Esophagus muscularis mucosa (tissue), 4 donors: ENCODE measurements at regions not wholly inside any gene's neighbourhood (a gene's known extent, or its start where the extent isn't known, plus 50 kb on each side); places are given as distances from the start of the nearest gene placed in this dataset.

Source experiments
- DNase-seq: peaks from one replicate; pipeline ENCODE4 v3.0.0-alpha.2; 2017; ENCODE audit errors: extremely low spot score
- H3K27ac ChIP-seq, 4 donors: fragments of 200-600 bp; sonication (generic); replicated peaks in 1 of 4; 1 replicate in 3 of 4; 2 replicates in 1 of 4; pipeline ENCODE4 v1.5.1; 2016 to 2019; ENCODE audit warnings: mild to moderate bottlenecking in 1 of 4
- H3K27me3 ChIP-seq, 4 donors: fragments of 200-600 bp; sonication (generic); one replicate each; pipeline versions ENCODE4 v1.5.1 to v1.6.0; 2016 to 2019
- H3K36me3 ChIP-seq, 4 donors: fragments of 200-600 bp; sonication (generic); one replicate each; pipeline ENCODE4 v1.5.1; 2016 to 2019
- H3K4me1 ChIP-seq, 4 donors: fragments of 200-600 bp; sonication (generic); one replicate each; pipeline ENCODE4 v1.5.1; 2016 to 2019
- H3K4me3 ChIP-seq, 4 donors: fragments of 200-600 bp; sonication (generic); 1 replicate in 2 of 4; 2 replicates in 2 of 4; pipeline ENCODE4 v1.5.1; 2016 to 2019; ENCODE audit warnings: mild to moderate bottlenecking in 4 of 4, moderate library complexity in 1 of 4
- H3K9me3 ChIP-seq, 4 donors: fragments of 200-600 bp; sonication (generic); 1 replicate in 3 of 4; 2 replicates in 1 of 4; pipeline ENCODE4 v1.5.1; 2016 to 2019
- EP300 ChIP-seq: sonication (generic); formaldehyde crosslinking; IDR thresholded peaks from one replicate; pipeline ENCODE4 v1.6.1; 2017; ENCODE audit warnings: antibody characterized with exemption
- POLR2A ChIP-seq: fragments of 450-650 bp; IDR thresholded peaks from one replicate; pipeline ENCODE4 v1.6.1; 2017; ENCODE audit warnings: antibody characterized with exemption, moderate library complexity, mild to moderate bottlenecking, low read depth
- POLR2AphosphoS5 ChIP-seq, 2 donors: sonication (generic); formaldehyde crosslinking; IDR thresholded peaks; one replicate each; pipeline ENCODE4 v1.6.1; 2017; ENCODE audit warnings: antibody characterized with exemption in 2 of 2
- WGBS: methylation state at CpG from one replicate; pipeline ENCODE4 v1.1.5; 2018; 5-methylcytosine and 5-hydroxymethylcytosine counted together
- intact Hi-C: fragments of 100-400 bp; cut with DNase I; formaldehyde crosslinking; loops from one replicate; pipeline ENCODE4 v1.15.1; 2023
- TF ChIP-seq, protein P1 (sequence below), 3 experiments: fragments of 200-600 bp in 2 of 3; fragments of 450-650 bp in 1 of 3; sonication (generic) in 2 of 3; IDR thresholded peaks; one replicate each; pipeline ENCODE4 v1.5.1; 2017 to 2019; ENCODE audit warnings: antibody characterized with exemption in 3 of 3, mild to moderate bottlenecking in 2 of 3, moderate library complexity in 1 of 3

DNA sequence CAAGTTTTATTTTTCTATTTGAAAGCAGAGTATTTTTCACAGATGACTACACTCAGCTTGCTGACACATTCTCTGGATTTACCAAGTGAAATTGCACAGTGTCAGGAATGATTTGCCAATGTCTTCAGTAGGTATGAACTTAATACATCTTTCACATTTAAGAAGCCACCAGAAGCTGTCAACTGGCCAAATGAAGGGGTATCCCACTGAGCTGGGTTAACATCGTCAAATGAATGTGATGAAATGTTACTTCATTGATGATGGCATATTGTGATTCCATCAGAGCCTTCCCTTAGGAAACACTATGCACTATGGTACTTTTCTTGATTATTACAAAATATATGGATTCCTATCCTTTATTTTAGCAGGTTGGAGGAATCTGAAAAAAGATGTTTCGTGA lies 592.3 kb downstream of the FGF9 start:
- TF ChIP-seq POLR2AphosphoS5 (IDR thresholded peaks at IDR 0.05) (no peak), EP300 (no peak), POLR2A (no peak)
- TF ChIP-seq, protein P1, sequence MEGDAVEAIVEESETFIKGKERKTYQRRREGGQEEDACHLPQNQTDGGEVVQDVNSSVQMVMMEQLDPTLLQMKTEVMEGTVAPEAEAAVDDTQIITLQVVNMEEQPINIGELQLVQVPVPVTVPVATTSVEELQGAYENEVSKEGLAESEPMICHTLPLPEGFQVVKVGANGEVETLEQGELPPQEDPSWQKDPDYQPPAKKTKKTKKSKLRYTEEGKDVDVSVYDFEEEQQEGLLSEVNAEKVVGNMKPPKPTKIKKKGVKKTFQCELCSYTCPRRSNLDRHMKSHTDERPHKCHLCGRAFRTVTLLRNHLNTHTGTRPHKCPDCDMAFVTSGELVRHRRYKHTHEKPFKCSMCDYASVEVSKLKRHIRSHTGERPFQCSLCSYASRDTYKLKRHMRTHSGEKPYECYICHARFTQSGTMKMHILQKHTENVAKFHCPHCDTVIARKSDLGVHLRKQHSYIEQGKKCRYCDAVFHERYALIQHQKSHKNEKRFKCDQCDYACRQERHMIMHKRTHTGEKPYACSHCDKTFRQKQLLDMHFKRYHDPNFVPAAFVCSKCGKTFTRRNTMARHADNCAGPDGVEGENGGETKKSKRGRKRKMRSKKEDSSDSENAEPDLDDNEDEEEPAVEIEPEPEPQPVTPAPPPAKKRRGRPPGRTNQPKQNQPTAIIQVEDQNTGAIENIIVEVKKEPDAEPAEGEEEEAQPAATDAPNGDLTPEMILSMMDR (IDR thresholded peaks at IDR 0.05): no peak
- Histone ChIP-seq H3K4me1 (peaks cover 0 to 8% (median 7%) of the 10 kb centered on the region in 4 donors), H3K27me3 (no peaks in the 10 kb centered on the region), H3K9me3 (peaks cover 0 to 4% (median 0%) of the 10 kb centered on the region in 4 donors), H3K4me3 (no peak overlapping the region), H3K27ac (no peak overlapping the region), H3K36me3 (no peaks in the 10 kb centered on the region)
- WGBS: 84% methylated on average over 2 of the region's 2 CpGs
- intact Hi-C loops: no loop called here
- DNase-seq: no peak

DNA sequence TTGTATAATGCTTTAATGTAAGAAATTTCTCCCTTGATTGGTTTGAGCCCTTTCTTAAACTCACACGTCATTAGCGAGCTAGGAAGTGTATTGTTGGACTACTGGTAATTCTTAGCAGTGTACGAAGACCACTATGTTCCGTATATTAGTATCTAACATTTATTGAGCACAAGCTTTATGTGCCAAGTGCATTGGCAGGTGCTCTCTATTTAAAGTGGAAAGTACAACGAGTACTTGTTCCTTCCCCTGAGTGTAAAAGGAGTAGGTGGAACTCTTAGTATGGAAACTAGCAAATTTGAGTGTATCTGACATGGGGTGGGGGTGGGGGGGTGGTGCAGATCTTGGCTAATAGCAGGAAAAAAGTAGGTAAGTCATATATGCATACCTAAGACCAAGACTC lies 594.7 kb downstream of the FGF9 start:
- Histone ChIP-seq H3K9me3 (peaks cover 0 to 4% (median 0%) of the 10 kb centered on the region in 4 donors), H3K4me1 (peaks cover 0 to 8% (median 7%) of the 10 kb centered on the region in 4 donors), H3K27ac (no peak overlapping the region), H3K27me3 (no peaks in the 10 kb centered on the region), H3K4me3 (no peak overlapping the region), H3K36me3 (no peaks in the 10 kb centered on the region)
- no peak for DNase-seq
- TF ChIP-seq, protein P1 (IDR thresholded peaks at IDR 0.05): no peak
- no peak for TF ChIP-seq POLR2AphosphoS5 (IDR thresholded peaks at IDR 0.05)
- TF ChIP-seq POLR2A: no peak
- TF ChIP-seq EP300: no peak
- WGBS: 84% methylated on average over 5 of the region's 5 CpGs
- intact Hi-C loops: no loop called here

DNA sequence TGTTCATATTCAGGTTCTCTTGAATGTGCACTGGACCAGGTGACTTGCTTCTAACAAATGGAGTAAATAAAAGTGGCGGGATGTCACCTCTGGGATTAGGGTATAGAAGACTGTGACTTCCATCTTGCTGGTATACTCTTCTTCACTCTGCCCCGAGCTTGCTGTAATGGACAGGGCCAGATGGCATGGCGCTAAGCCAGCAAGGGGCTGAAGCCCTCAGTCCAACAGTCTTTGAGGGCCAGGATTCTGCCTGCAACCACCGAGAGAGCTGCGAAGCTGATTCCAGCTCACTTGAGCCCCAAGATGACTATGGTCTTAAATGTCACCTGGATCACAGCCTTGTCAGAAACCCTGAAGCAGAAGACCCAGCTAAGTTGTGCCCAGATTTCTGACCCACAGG lies 600.0 kb downstream of the FGF9 start:
- TF ChIP-seq POLR2AphosphoS5 (IDR thresholded peaks at IDR 0.05): no peak
- TF ChIP-seq POLR2A: no peak
- TF ChIP-seq, protein P1 (IDR thresholded peaks at IDR 0.05): no peak
- TF ChIP-seq EP300: no peak
- Histone ChIP-seq H3K27me3 (no peaks in the 10 kb centered on the region), H3K4me3 (no peak overlapping the region), H3K9me3 (peaks cover 0 to 4% (median 0%) of the 10 kb centered on the region in 4 donors), H3K36me3 (no peaks in the 10 kb centered on the region), H3K27ac (no peak overlapping the region), H3K4me1 (no peaks in the 10 kb centered on the region)
- no peak for DNase-seq
- intact Hi-C loops: no loop called here
- 87% methylated on average over 5 of the region's 5 CpGs for WGBS

DNA sequence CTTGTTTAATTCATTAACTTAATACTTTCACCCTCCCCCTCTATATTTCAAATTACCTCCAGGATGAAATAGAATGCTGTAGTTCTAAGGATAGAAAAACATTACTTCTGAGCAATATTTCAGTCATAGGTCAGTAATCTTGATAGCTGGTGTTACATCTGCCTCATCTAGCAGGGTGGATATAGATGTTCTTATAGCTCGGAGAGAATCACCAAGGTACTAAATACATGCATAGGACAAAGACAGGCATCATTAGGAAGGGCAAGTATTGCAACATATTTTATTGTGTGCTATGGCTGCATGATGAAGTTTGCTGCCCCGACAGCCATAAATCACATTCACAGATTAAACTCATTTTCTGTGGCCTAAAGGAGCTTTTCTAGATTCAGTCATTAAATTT lies 601.0 kb downstream of the FGF9 start:
- H3K4me3 ChIP-seq: no peak overlapping the region
- no peak overlapping the region for H3K27ac ChIP-seq
- no peaks in the 10 kb centered on the region for H3K4me1 ChIP-seq
- no peak for DNase-seq
- H3K36me3 ChIP-seq: no peaks in the 10 kb centered on the region
- intact Hi-C loops: no loop called here
- no peaks in the 10 kb centered on the region for H3K27me3 ChIP-seq
- peaks cover 0 to 4% (median 0%) of the 10 kb centered on the region in 4 donors for H3K9me3 ChIP-seq
- 90% methylated on average over 2 of the region's 2 CpGs for WGBS
- TF ChIP-seq, protein P1 (IDR thresholded peaks at IDR 0.05): no peak
- TF ChIP-seq POLR2AphosphoS5 (IDR thresholded peaks at IDR 0.05) (no peak), POLR2A (no peak), EP300 (no peak)

DNA sequence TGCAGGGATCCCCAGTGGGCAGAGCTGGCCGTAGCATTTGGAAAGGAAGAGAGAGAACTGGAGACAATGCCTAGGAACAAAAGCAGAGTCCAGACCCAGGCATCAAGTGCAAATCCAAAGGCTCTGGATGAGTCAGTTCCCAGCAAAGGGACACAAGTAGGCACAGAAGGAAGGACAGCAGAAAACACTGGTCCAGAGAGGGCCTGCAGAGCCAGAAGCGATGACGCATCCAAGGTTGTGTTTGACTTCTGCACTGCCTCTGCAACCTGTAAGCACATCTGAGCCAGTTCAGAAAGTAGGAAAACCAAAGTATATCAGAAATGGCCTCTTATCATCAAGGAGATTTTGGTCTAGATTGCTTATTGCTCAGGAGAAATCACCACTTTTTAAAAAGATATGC lies 604.5 kb downstream of the FGF9 start:
- intact Hi-C loops: no loop called here
- Histone ChIP-seq H3K9me3 (no peaks in the 10 kb centered on the region), H3K36me3 (no peaks in the 10 kb centered on the region), H3K27me3 (no peaks in the 10 kb centered on the region), H3K4me3 (no peak overlapping the region), H3K27ac (no peak overlapping the region), H3K4me1 (no peaks in the 10 kb centered on the region)
- TF ChIP-seq, protein P1 (IDR thresholded peaks at IDR 0.05): no peak
- WGBS: 92% methylated on average over 3 of the region's 3 CpGs
- no peak for DNase-seq
